Tibial nerve (tissue), 4 donors: ENCODE measurements at regions not wholly inside any gene's neighbourhood (a gene's known extent, or its start where the extent isn't known, plus 50 kb on each side); places are given as distances from the start of the nearest gene placed in this dataset.

Source experiments
- EP300 ChIP-seq, 2 donors: sonication (generic); formaldehyde crosslinking; IDR thresholded peaks; one replicate each; pipeline ENCODE4 v1.6.1; 2017; ENCODE audit warnings: antibody characterized with exemption in 2 of 2, mild to moderate bottlenecking in 1 of 2
- POLR2A ChIP-seq, 2 donors: fragments of 450-650 bp; IDR thresholded peaks; one replicate each; pipeline ENCODE4 v1.6.1; 2017; ENCODE audit warnings: antibody characterized with exemption in 2 of 2, mild to moderate bottlenecking in 2 of 2, moderate library complexity in 2 of 2
- TF ChIP-seq, protein P1 (sequence below), 5 experiments: fragments of 200-600 bp in 3 of 5; fragments of 450-650 bp in 2 of 5; sonication (generic) in 3 of 5; IDR thresholded peaks; one replicate each; pipeline ENCODE4 v1.5.1; 2016 to 2019; ENCODE audit warnings: antibody characterized with exemption in 5 of 5, mild to moderate bottlenecking in 3 of 5, moderate library complexity in 2 of 5

DNA sequence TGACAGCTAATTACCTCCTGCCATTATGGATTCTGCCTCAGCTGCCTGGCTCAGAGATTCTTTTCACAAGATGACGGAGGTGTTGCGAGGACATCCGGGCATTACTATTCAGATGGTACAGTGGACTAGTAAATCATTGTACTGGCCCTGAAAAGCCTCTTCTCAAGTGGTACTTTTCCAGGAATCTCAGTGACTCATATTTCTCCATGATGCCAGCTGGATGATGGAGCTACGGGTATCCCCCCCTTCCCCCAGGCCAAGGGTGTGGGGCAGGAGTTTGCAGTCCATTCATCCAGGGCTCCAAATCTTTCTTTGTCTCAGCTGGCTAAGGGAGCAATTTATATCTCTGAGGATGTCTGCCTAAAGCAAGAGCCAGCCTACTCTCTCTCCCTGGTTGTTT, 107.7 kb upstream of the GPR139 start:
- TF ChIP-seq, protein P1, sequence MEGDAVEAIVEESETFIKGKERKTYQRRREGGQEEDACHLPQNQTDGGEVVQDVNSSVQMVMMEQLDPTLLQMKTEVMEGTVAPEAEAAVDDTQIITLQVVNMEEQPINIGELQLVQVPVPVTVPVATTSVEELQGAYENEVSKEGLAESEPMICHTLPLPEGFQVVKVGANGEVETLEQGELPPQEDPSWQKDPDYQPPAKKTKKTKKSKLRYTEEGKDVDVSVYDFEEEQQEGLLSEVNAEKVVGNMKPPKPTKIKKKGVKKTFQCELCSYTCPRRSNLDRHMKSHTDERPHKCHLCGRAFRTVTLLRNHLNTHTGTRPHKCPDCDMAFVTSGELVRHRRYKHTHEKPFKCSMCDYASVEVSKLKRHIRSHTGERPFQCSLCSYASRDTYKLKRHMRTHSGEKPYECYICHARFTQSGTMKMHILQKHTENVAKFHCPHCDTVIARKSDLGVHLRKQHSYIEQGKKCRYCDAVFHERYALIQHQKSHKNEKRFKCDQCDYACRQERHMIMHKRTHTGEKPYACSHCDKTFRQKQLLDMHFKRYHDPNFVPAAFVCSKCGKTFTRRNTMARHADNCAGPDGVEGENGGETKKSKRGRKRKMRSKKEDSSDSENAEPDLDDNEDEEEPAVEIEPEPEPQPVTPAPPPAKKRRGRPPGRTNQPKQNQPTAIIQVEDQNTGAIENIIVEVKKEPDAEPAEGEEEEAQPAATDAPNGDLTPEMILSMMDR (IDR thresholded peaks at IDR 0.05) = no peak
- TF ChIP-seq POLR2A (IDR thresholded peaks at IDR 0.05) (no peak), EP300 (IDR thresholded peaks at IDR 0.05) (no peak)
